ENCODE measurements at regions not wholly inside any gene's neighbourhood (a gene's known extent, or its start where the extent isn't known, plus 50 kb on each side); places are given as distances from the start of the nearest gene placed in this dataset.
"Not testable (repeated sequence)": the region's sequence is repeated elsewhere in the genome, so short reads cannot be mapped to it uniquely, and the experiment has no call there.

- in situ Hi-C loops (cut with HindIII; ENCODE audit: low pct_ligation_motif_present, low sequenced_read_pairs): no loop called here
- Histone ChIP-seq H3K27me3 (replicated peaks) (no peaks in the 10 kb centered on the region), H3K4me3 (ENCODE audit: low read depth, low read length) (no peak overlapping the region), H3K27ac (no peak overlapping the region), H3K36me3 (replicated peaks) (no peaks in the 10 kb centered on the region)
- no peak for DNase-seq
- no peak for TF ChIP-seq CTCF (IDR thresholded peaks at IDR 0.05; ENCODE audit: low read depth, low read length, missing control alignments)
Observed at GRCh38 chr2:235219048-235219447, 267.2 kb downstream of the SH3BP4 start.

- in situ Hi-C loops (cut with HindIII; ENCODE audit: low pct_ligation_motif_present, low sequenced_read_pairs): no loop called here
- H3K36me3 ChIP-seq (replicated peaks): no peaks in the 10 kb centered on the region
- DNase-seq: no peak
- H3K27ac ChIP-seq: no peak overlapping the region
- H3K27me3 ChIP-seq (replicated peaks): no peaks in the 10 kb centered on the region
- no peak overlapping the region for H3K4me3 ChIP-seq (ENCODE audit: low read depth, low read length)
- no peak for TF ChIP-seq CTCF (IDR thresholded peaks at IDR 0.05; ENCODE audit: low read depth, low read length, missing control alignments)
Observed at GRCh38 chr2:235220331-235220730, 268.5 kb downstream of the SH3BP4 start.

GRCh38 chr2:235223011-235223410 lies 270.8 kb upstream of the AGAP1 start:
- Histone ChIP-seq H3K27me3 (replicated peaks) (no peaks in the 10 kb centered on the region), H3K36me3 (replicated peaks) (no peaks in the 10 kb centered on the region), H3K27ac (no peak overlapping the region), H3K4me3 (ENCODE audit: low read depth, low read length) (no peak overlapping the region)
- in situ Hi-C loops (cut with HindIII; ENCODE audit: low pct_ligation_motif_present, low sequenced_read_pairs): no loop called here
- no peak for TF ChIP-seq CTCF (IDR thresholded peaks at IDR 0.05; ENCODE audit: low read depth, low read length, missing control alignments)
- no peak for DNase-seq

GRCh38 chr2:235224410-235224809 lies 269.4 kb upstream of the AGAP1 start:
- Histone ChIP-seq H3K36me3 (replicated peaks) (no peaks in the 10 kb centered on the region), H3K27me3 (replicated peaks) (no peaks in the 10 kb centered on the region), H3K4me3 (ENCODE audit: low read depth, low read length) (no peak overlapping the region), H3K27ac (no peak overlapping the region)
- DNase-seq: no peak
- in situ Hi-C loops (cut with HindIII; ENCODE audit: low pct_ligation_motif_present, low sequenced_read_pairs): no loop called here
- TF ChIP-seq CTCF (IDR thresholded peaks at IDR 0.05; ENCODE audit: low read depth, low read length, missing control alignments): no peak

GRCh38 chr2:235225261-235225660 lies 268.6 kb upstream of the AGAP1 start:
- Histone ChIP-seq H3K4me3 (ENCODE audit: low read depth, low read length) (no peak overlapping the region), H3K36me3 (replicated peaks) (no peaks in the 10 kb centered on the region), H3K27ac (no peak overlapping the region), H3K27me3 (replicated peaks) (no peaks in the 10 kb centered on the region)
- in situ Hi-C loops (cut with HindIII; ENCODE audit: low pct_ligation_motif_present, low sequenced_read_pairs): no loop called here
- DNase-seq: no peak
- TF ChIP-seq CTCF (IDR thresholded peaks at IDR 0.05; ENCODE audit: low read depth, low read length, missing control alignments): no peak

GRCh38 chr2:235227590-235227989 lies 266.3 kb upstream of the AGAP1 start:
- Histone ChIP-seq H3K27ac (no peak overlapping the region), H3K36me3 (replicated peaks) (no peaks in the 10 kb centered on the region), H3K4me3 (ENCODE audit: low read depth, low read length) (no peak overlapping the region), H3K27me3 (replicated peaks) (no peaks in the 10 kb centered on the region)
- no peak for TF ChIP-seq CTCF (IDR thresholded peaks at IDR 0.05; ENCODE audit: low read depth, low read length, missing control alignments)
- in situ Hi-C loops (cut with HindIII; ENCODE audit: low pct_ligation_motif_present, low sequenced_read_pairs): no loop called here
- DNase-seq: no peak

- in situ Hi-C loops (cut with HindIII; ENCODE audit: low pct_ligation_motif_present, low sequenced_read_pairs); H3K27me3 ChIP-seq (replicated peaks); DNase-seq; H3K36me3 ChIP-seq (replicated peaks); H3K27ac ChIP-seq; H3K4me3 ChIP-seq (ENCODE audit: low read depth, low read length): not testable (repeated sequence)
Observed at GRCh38 chr2:235228422-235228821, 265.4 kb upstream of the AGAP1 start.

All from brain microvascular endothelial cell (primary cell).